GM13976 (cell line): ENCODE measurements at regions not wholly inside any gene's neighbourhood (a gene's known extent, or its start where the extent isn't known, plus 50 kb on each side); places are given as distances from the start of the nearest gene placed in this dataset.

ENCODE experiments used
- DNase-seq: peaks from one replicate; pipeline ENCODE4 v3.0.0; 2012; ENCODE audit warnings: low spot score
- CTCF ChIP-seq: IDR thresholded peaks from 2 replicates; pipeline ENCODE4 v1.5.1; 2012; ENCODE audit warnings: borderline replicate concordance, mild to moderate bottlenecking; ENCODE audit not compliant: insufficient read depth; ENCODE audit errors: extremely low read depth, missing control alignments, control extremely low read depth
- in situ Hi-C: fragments of 300-500 bp; cut with MboI; formaldehyde crosslinking; loops from one replicate; pipeline ENCODE4 v1.12.0; 2022; ENCODE audit warnings: low sequenced_read_pairs, mixed read lengths, inconsistent platforms; ENCODE audit not compliant: unreplicated experiment

GRCh38 chr13:90995001-90995400 is 352.5 kb upstream of the MIR17HG start:
- no peak for TF ChIP-seq CTCF
- DNase-seq, result no peak
- in situ Hi-C loops, result no loop called here

GRCh38 chr13:90995614-90996013 is 351.9 kb upstream of the MIR17HG start:
- no peak for DNase-seq
- in situ Hi-C loops, result no loop called here
- no peak for TF ChIP-seq CTCF

- no peak for DNase-seq
These were observed 349.5 kb upstream of the MIR17HG start for GRCh38 chr13:90997951-90998350.

GRCh38 chr13:90999401-90999800 is 348.1 kb upstream of the MIR17HG start:
- no peak for DNase-seq
- in situ Hi-C loops, result no loop called here

More at GRCh38 chr13:90997951-90998350, 349.5 kb upstream of the MIR17HG start:
- in situ Hi-C loops, result no loop called here
- no peak for TF ChIP-seq CTCF

GRCh38 chr13:91001371-91001770 is 346.1 kb upstream of the MIR17HG start:
- in situ Hi-C loops, result no loop called here
- TF ChIP-seq CTCF, result no peak
- DNase-seq, result no peak

More at GRCh38 chr13:90999401-90999800, 348.1 kb upstream of the MIR17HG start:
- TF ChIP-seq CTCF, result no peak

- no peak for TF ChIP-seq CTCF
- in situ Hi-C loops, result no loop called here
- no peak for DNase-seq
These were observed 332.8 kb upstream of the MIR17HG start for GRCh38 chr13:91014696-91015095.

- in situ Hi-C loops, result no loop called here
- peak; percentile 61 for TF ChIP-seq CTCF
- DNase-seq, result peak; percentile 55
These were observed 330.3 kb upstream of the MIR17HG start for GRCh38 chr13:91017031-91017668.
